ENCODE measurements at regions not wholly inside any gene's neighbourhood (a gene's known extent, or its start where the extent isn't known, plus 50 kb on each side); places are given as distances from the start of the nearest gene placed in this dataset.

DNA sequence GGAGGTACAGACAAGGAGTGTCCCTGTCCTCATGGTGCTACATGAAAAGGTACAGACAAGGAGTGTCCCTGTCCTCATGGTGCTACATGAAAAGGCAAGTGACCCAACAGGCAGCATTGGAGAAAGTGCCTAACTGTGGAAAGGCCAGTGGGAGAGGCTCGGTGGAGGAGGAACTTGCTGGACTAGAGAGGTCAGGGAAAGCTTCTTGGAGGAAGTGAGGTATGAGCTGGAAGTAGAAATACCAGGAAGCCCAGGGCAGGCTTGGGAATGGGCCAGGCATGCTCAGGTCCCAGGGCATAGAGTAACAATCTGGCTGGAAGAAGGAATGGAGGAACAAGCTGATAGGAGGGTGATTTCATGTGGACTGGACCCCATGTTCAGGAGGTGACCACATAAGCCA is 59.8 kb upstream of the FNDC1 start:
- ChIA-PET CTCF (ENCODE audit: low intra/inter-chr PET ratio) (interaction anchor here (0.8 to 1.6 kb wide), 2 partner anchors 67 to 137 kb away, joined by 3 to 9 read pairs; no protein-coding TSS in a partner anchor), POLR2A (interaction anchor here (0.8 to 1.3 kb wide), 2 partner anchors 17 to 20 kb away, joined by 3 to 5 read pairs; no protein-coding TSS in a partner anchor)
- Histone ChIP-seq H3K79me2 (ENCODE audit: control insufficient read depth, insufficient read depth, low read length) (no peaks in the 10 kb centered on the region), H4K20me1 (replicated peaks; ENCODE audit: control insufficient read depth, insufficient read depth, low read length) (no peaks in the 10 kb centered on the region), H3K9ac (ENCODE audit: insufficient read depth in 1 of 2, low read depth in 2 of 2, low read length in 2 of 2) (no peak overlapping the region), H3K9me1 (ENCODE audit: control insufficient read depth, insufficient read depth, low read length) (no peaks in the 10 kb centered on the region), H3K4me1 (replicated peaks in 1 of 2; ENCODE audit: control insufficient read depth in 2 of 2, insufficient read depth in 2 of 2, low read length in 2 of 2) (peaks cover 0 to 6% of the 10 kb centered on the region in 2 experiments; a peak in 2 of 5 replicates), H3K4me3 (no peak overlapping the region), H2AFZ (ENCODE audit: low read depth, low read length) (no peak overlapping the region), H3K27ac (ENCODE audit: extremely low read depth, low read depth, low read length) (no peak overlapping the region), H3K4me2 (ENCODE audit: insufficient read depth, low read length) (no peak overlapping the region), H3K9me3 (replicated peaks; ENCODE audit: control insufficient read depth, insufficient read depth, low read depth, low read length) (no peaks in the 10 kb centered on the region), H3K36me3 (ENCODE audit: control insufficient read depth, insufficient read depth, low read length) (no peaks in the 10 kb centered on the region), H3K27me3 (ENCODE audit: control insufficient read depth in 2 of 2, insufficient read depth in 2 of 2, low read length in 2 of 2) (peaks cover 5 to 26% of the 10 kb centered on the region in 2 experiments; a peak in 3 of 5 replicates)
- in situ Hi-C loops (cut with MboI): loop anchor here (5.0 to 25.0 kb wide), 3 partner anchors 107 to 422 kb away; partner anchors contain the start of gene RSPH3
- WGBS (ENCODE audit: insufficient coverage, low coverage, missing lambda C conversion rate): 0% methylated on average over 1 of the region's 1 CpG
- TF ChIP-seq CBX8 (IDR thresholded peaks at IDR 0.05; ENCODE audit: borderline replicate concordance, extremely low read depth, low read depth, low read length, poor library complexity, severe bottlenecking) (no peak), ZNF146 (CRISPR knock-in tag; IDR thresholded peaks at IDR 0.05; ENCODE audit: unreplicated experiment) (no peak), MECOM (CRISPR knock-in tag; IDR thresholded peaks at IDR 0.05) (no peak), ZNF133 (CRISPR knock-in tag; IDR thresholded peaks at IDR 0.05) (no peak), THRAP3 (IDR thresholded peaks at IDR 0.05; ENCODE audit: borderline replicate concordance) (no peak), CEBPB (tag; IDR thresholded peaks at IDR 0.05) (no peak), ZBTB8A (IDR thresholded peaks at IDR 0.05; ENCODE audit: partially characterized antibody) (no peak), PHF20 (IDR thresholded peaks at IDR 0.05; ENCODE audit: partially characterized antibody) (no peak), ZC3H11A (IDR thresholded peaks at IDR 0.05; ENCODE audit: low read depth, low read length) (no peak), FOSL1 (tag; conservative IDR thresholded peaks at IDR 0.05) (no peak), ZNF212 (CRISPR knock-in tag; IDR thresholded peaks at IDR 0.05) (no peak)
- TF ChIP-seq, protein P1, sequence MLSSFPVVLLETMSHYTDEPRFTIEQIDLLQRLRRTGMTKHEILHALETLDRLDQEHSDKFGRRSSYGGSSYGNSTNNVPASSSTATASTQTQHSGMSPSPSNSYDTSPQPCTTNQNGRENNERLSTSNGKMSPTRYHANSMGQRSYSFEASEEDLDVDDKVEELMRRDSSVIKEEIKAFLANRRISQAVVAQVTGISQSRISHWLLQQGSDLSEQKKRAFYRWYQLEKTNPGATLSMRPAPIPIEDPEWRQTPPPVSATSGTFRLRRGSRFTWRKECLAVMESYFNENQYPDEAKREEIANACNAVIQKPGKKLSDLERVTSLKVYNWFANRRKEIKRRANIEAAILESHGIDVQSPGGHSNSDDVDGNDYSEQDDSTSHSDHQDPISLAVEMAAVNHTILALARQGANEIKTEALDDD (IDR thresholded peaks at IDR 0.05): no peak
- TF ChIP-seq, protein P2, sequence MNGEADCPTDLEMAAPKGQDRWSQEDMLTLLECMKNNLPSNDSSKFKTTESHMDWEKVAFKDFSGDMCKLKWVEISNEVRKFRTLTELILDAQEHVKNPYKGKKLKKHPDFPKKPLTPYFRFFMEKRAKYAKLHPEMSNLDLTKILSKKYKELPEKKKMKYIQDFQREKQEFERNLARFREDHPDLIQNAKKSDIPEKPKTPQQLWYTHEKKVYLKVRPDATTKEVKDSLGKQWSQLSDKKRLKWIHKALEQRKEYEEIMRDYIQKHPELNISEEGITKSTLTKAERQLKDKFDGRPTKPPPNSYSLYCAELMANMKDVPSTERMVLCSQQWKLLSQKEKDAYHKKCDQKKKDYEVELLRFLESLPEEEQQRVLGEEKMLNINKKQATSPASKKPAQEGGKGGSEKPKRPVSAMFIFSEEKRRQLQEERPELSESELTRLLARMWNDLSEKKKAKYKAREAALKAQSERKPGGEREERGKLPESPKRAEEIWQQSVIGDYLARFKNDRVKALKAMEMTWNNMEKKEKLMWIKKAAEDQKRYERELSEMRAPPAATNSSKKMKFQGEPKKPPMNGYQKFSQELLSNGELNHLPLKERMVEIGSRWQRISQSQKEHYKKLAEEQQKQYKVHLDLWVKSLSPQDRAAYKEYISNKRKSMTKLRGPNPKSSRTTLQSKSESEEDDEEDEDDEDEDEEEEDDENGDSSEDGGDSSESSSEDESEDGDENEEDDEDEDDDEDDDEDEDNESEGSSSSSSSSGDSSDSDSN (IDR thresholded peaks at IDR 0.05; ENCODE audit: borderline replicate concordance in 1 of 2, low read depth in 2 of 2, low read length in 2 of 2): no peak
- no peak for ATAC-seq
- no TSS peak for BruUV-seq (replicated peaks)
- peak; percentile 63 for FAIRE-seq
- no peak for DNase-seq (ENCODE audit: extremely low read depth in 1 of 4, low spot score in 3 of 4)
- intact Hi-C loops (cut with micrococcal nuclease): loop anchor here (10.0 kb wide), 1 partner anchor 305 kb away; no protein-coding TSS in a partner anchor
